Loucy (cell line): ENCODE measurements at regions not wholly inside any gene's neighbourhood (a gene's known extent, or its start where the extent isn't known, plus 50 kb on each side); places are given as distances from the start of the nearest gene placed in this dataset.

Experiments
- EZH2phosphoT487 ChIP-seq: fragments of 200-600 bp; IDR thresholded peaks from 2 replicates; pipeline ENCODE4 v1.6.1; 2018; ENCODE audit warnings: antibody characterized with exemption, mild to moderate bottlenecking, moderate library complexity, borderline replicate concordance
- TF ChIP-seq, protein P1 (sequence below): fragments of 200-600 bp; sonication (generic); conservative IDR thresholded peaks from 2 replicates; pipeline ENCODE4 v1.5.1; 2014; ENCODE audit warnings: mild to moderate bottlenecking, antibody characterized with exemption, low read length

GRCh38 chr4:138095378-138095777, 146.8 kb downstream of the SLC7A11 start:
- TF ChIP-seq, protein P1, sequence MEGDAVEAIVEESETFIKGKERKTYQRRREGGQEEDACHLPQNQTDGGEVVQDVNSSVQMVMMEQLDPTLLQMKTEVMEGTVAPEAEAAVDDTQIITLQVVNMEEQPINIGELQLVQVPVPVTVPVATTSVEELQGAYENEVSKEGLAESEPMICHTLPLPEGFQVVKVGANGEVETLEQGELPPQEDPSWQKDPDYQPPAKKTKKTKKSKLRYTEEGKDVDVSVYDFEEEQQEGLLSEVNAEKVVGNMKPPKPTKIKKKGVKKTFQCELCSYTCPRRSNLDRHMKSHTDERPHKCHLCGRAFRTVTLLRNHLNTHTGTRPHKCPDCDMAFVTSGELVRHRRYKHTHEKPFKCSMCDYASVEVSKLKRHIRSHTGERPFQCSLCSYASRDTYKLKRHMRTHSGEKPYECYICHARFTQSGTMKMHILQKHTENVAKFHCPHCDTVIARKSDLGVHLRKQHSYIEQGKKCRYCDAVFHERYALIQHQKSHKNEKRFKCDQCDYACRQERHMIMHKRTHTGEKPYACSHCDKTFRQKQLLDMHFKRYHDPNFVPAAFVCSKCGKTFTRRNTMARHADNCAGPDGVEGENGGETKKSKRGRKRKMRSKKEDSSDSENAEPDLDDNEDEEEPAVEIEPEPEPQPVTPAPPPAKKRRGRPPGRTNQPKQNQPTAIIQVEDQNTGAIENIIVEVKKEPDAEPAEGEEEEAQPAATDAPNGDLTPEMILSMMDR: no peak
- TF ChIP-seq EZH2phosphoT487: no peak
